GM19043 (cell line): ENCODE measurements at regions not wholly inside any gene's neighbourhood (a gene's known extent, or its start where the extent isn't known, plus 50 kb on each side); places are given as distances from the start of the nearest gene placed in this dataset.
"Not testable (repeated sequence)": the region's sequence is repeated elsewhere in the genome, so short reads cannot be mapped to it uniquely, and the experiment has no call there.

Experiments
- ATAC-seq: cut with Tn5 transposase; IDR thresholded peaks from one replicate; pipeline ENCODE4 v1.9.1; 2021; ENCODE audit warnings: low read depth; ENCODE audit not compliant: unreplicated experiment

- not testable (repeated sequence) for ATAC-seq
Observed at GRCh38 chr1:178674559-178674958, 50.5 kb upstream of the RALGPS2 start.
